ENCODE measurements at regions not wholly inside any gene's neighbourhood (a gene's known extent, or its start where the extent isn't known, plus 50 kb on each side); places are given as distances from the start of the nearest gene placed in this dataset.

GRCh38 chr13:104320446-104320845 lies 1254.2 kb upstream of the SLC10A2 start:
- peak in 1 of 2 donors; percentile 43 for DNase-seq (ENCODE audit: low read depth in 2 of 2)
- no peak overlapping the region for H3K4me2 ChIP-seq (ENCODE audit: extremely low read depth, insufficient read depth, low read length)
- H2AFZ ChIP-seq (ENCODE audit: low read length): no peak overlapping the region
- H3K9me3 ChIP-seq (ENCODE audit: control insufficient read depth, insufficient read depth, low read depth, low read length): no peaks in the 10 kb centered on the region
- H3K27ac ChIP-seq (ENCODE audit: insufficient read depth, low read length): no peak overlapping the region
- no peaks in the 10 kb centered on the region for H3K4me1 ChIP-seq (ENCODE audit: control insufficient read depth, extremely low read depth, insufficient read depth, low read length)
- H3K36me3 ChIP-seq (ENCODE audit: control insufficient read depth, insufficient read depth, low read length): no peaks in the 10 kb centered on the region
- no peaks in the 10 kb centered on the region for H3K27me3 ChIP-seq (ENCODE audit: control insufficient read depth, insufficient read depth, low read length)
- H3K9ac ChIP-seq (ENCODE audit: insufficient read depth, low read length): no peak overlapping the region
- H3K79me2 ChIP-seq (ENCODE audit: control insufficient read depth, insufficient read depth, low read length): no peaks in the 10 kb centered on the region
- TF ChIP-seq EZH2 (IDR thresholded peaks at IDR 0.05; ENCODE audit: low read length, missing control alignments) (no peak), CTCF (conservative IDR thresholded peaks at IDR 0.05 in 1 of 2, IDR thresholded peaks at IDR 0.05 in 1 of 2; ENCODE audit: low read depth in 1 of 2, low read length in 2 of 2) (no peak)
- no peaks in the 10 kb centered on the region for H4K20me1 ChIP-seq (ENCODE audit: control insufficient read depth, extremely low read depth, insufficient read depth, low read length)
- H3K4me3 ChIP-seq (replicated peaks in 1 of 4; ENCODE audit: control extremely low read depth in 1 of 4, insufficient read depth in 1 of 4, low read depth in 3 of 4, low read length in 4 of 4): no peak overlapping the region

- no peaks in the 10 kb centered on the region for H3K4me1 ChIP-seq (ENCODE audit: control insufficient read depth, extremely low read depth, insufficient read depth, low read length)
- peak; percentile 57 to 69 for DNase-seq (ENCODE audit: low read depth in 2 of 2)
- no peaks in the 10 kb centered on the region for H3K36me3 ChIP-seq (ENCODE audit: control insufficient read depth, insufficient read depth, low read length)
- no peaks in the 10 kb centered on the region for H3K27me3 ChIP-seq (ENCODE audit: control insufficient read depth, insufficient read depth, low read length)
- H3K9ac ChIP-seq (ENCODE audit: insufficient read depth, low read length): no peak overlapping the region
- TF ChIP-seq CTCF (conservative IDR thresholded peaks at IDR 0.05 in 1 of 2, IDR thresholded peaks at IDR 0.05 in 1 of 2; ENCODE audit: low read depth in 1 of 2, low read length in 2 of 2) (peak in 1 of 2 donors; percentile 61), EZH2 (IDR thresholded peaks at IDR 0.05; ENCODE audit: low read length, missing control alignments) (no peak)
- H3K4me2 ChIP-seq (ENCODE audit: extremely low read depth, insufficient read depth, low read length): no peak overlapping the region
- H3K27ac ChIP-seq (ENCODE audit: insufficient read depth, low read length): no peak overlapping the region
- no peaks in the 10 kb centered on the region for H3K9me3 ChIP-seq (ENCODE audit: control insufficient read depth, insufficient read depth, low read depth, low read length)
- H4K20me1 ChIP-seq (ENCODE audit: control insufficient read depth, extremely low read depth, insufficient read depth, low read length): no peaks in the 10 kb centered on the region
- H3K79me2 ChIP-seq (ENCODE audit: control insufficient read depth, insufficient read depth, low read length): no peaks in the 10 kb centered on the region
- H3K4me3 ChIP-seq (replicated peaks in 1 of 4; ENCODE audit: control extremely low read depth in 1 of 4, insufficient read depth in 1 of 4, low read depth in 3 of 4, low read length in 4 of 4): no peak overlapping the region
- no peak overlapping the region for H2AFZ ChIP-seq (ENCODE audit: low read length)
These were observed 1251.9 kb upstream of the SLC10A2 start for GRCh38 chr13:104318121-104318520.

GRCh38 chr13:104315606-104316005 lies 1249.4 kb upstream of the SLC10A2 start:
- Histone ChIP-seq H3K79me2 (ENCODE audit: control insufficient read depth, insufficient read depth, low read length) (no peaks in the 10 kb centered on the region), H3K27me3 (ENCODE audit: control insufficient read depth, insufficient read depth, low read length) (no peaks in the 10 kb centered on the region), H3K9ac (ENCODE audit: insufficient read depth, low read length) (no peak overlapping the region), H2AFZ (ENCODE audit: low read length) (no peak overlapping the region), H3K27ac (ENCODE audit: insufficient read depth, low read length) (no peak overlapping the region), H3K4me1 (ENCODE audit: control insufficient read depth, extremely low read depth, insufficient read depth, low read length) (no peaks in the 10 kb centered on the region), H3K4me2 (ENCODE audit: extremely low read depth, insufficient read depth, low read length) (no peak overlapping the region), H3K4me3 (replicated peaks in 1 of 4; ENCODE audit: control extremely low read depth in 1 of 4, insufficient read depth in 1 of 4, low read depth in 3 of 4, low read length in 4 of 4) (no peak overlapping the region), H4K20me1 (ENCODE audit: control insufficient read depth, extremely low read depth, insufficient read depth, low read length) (no peaks in the 10 kb centered on the region), H3K36me3 (ENCODE audit: control insufficient read depth, insufficient read depth, low read length) (no peaks in the 10 kb centered on the region), H3K9me3 (ENCODE audit: control insufficient read depth, insufficient read depth, low read depth, low read length) (no peaks in the 10 kb centered on the region)
- DNase-seq (ENCODE audit: low read depth in 2 of 2): peak; percentile 85 to 99
- TF ChIP-seq EZH2 (IDR thresholded peaks at IDR 0.05; ENCODE audit: low read length, missing control alignments) (no peak), CTCF (conservative IDR thresholded peaks at IDR 0.05 in 1 of 2, IDR thresholded peaks at IDR 0.05 in 1 of 2; ENCODE audit: low read depth in 1 of 2, low read length in 2 of 2) (no peak)
